HG03159 (cell line): ENCODE measurements at regions not wholly inside any gene's neighbourhood (a gene's known extent, or its start where the extent isn't known, plus 50 kb on each side); places are given as distances from the start of the nearest gene placed in this dataset.
"Not testable (repeated sequence)": the region's sequence is repeated elsewhere in the genome, so short reads cannot be mapped to it uniquely, and the experiment has no call there.

Experiments used
- ATAC-seq: cut with Tn5 transposase; IDR thresholded peaks from one replicate; pipeline ENCODE4 v1.9.1; 2021; ENCODE audit warnings: mild to moderate bottlenecking, moderate library complexity; ENCODE audit not compliant: unreplicated experiment

GRCh38 chr5:108472237-108472636 is 90.3 kb upstream of the FBXL17 start:
- ATAC-seq = no peak

- ATAC-seq = no peak
Observed at GRCh38 chr5:108467563-108467962, 85.7 kb upstream of the FBXL17 start.

GRCh38 chr5:108461628-108462367 is 79.9 kb upstream of the FBXL17 start:
- ATAC-seq = no peak

- no peak for ATAC-seq
Observed at GRCh38 chr5:108459769-108460168, 77.9 kb upstream of the FBXL17 start.

DNA sequence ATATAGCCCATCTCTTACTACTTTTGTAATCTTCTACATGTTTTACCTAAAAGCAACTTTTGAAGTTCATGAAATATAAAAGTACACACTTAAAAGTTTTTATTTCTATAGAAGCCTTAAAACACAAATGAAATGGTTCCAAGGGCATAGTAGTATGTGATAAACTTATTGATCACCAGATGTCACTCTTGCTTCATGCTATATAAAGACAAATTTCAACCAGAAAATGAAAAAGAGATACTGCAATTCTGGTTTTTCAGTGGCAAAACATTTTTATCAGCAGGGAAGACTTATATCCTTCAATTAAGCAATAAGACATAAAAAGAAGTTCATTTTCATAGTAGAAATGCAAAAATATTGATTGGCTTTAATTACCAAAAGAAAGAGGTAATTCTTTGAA is 69.4 kb upstream of the FBXL17 start:
- no peak for ATAC-seq

DNA sequence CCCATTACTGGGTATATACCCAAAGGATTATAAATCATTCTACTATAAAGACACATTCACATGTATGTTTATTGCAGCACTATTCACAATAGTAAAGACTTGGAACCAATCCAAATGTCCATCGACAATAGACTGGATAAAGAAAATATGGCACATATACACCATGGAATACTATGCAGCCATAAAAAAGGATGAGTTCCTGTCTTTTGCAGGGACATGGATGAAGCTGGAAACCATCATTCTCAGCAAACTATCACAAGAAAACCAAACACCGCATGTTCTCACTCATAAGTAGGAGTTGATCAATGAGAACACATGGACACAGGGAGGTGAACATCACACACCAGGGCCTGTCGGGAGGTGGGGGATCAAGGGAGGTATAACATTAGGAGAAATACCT is 62.2 kb upstream of the FBXL17 start:
- not testable (repeated sequence) for ATAC-seq

DNA sequence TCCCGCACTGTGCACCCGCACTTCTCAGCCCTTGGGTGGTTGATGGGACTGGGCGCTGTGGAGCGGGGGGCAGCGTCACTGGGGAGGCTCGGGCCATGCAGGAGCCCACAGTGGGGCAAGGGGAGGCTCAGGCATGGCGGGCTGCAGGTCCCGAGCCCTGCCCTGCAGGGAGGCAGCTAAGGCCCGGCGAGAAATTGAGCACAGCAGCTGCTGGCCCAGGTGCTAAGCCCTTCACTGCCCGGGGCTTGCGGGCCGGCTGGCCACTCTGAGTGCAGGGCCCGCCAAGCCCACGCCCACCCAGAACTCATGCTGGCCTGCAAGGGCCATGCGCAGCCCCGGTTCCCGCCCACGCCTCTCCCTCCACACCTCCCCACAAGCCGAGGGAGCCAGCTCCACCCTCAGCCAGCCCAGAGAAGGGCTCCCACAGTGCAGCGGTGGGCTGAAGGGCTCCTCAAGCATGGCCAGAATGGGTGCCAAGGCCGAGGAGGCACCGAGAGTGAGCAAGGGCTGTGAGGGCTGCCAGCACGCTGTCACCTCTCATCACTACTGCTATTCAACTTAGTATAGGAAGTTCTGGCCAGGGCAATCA is 60.3 kb upstream of the FBXL17 start:
- not testable (repeated sequence) for ATAC-seq

DNA sequence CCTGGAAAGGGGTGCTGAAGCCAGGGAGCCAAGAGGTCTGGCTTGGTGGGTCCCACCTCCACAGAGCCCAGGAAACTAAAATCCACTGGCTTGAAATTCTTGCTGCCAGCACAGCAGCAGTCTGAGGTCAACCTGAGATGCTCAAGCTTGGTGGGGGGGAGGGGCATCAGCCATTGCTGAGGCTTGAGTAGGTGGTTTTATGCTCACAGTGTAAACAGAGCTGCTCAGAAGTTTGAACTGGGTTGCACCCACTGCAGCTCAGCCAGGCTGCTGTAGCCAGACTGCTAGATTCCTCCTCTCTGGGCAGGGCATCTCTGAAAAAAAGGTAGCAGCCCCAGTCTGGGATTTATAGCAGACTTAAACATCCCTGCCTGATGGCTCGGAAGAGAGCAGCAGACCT is 55.5 kb upstream of the FBXL17 start:
- no peak for ATAC-seq

- ATAC-seq = no peak
Observed at GRCh38 chr5:108436696-108437095, 54.8 kb upstream of the FBXL17 start.

DNA sequence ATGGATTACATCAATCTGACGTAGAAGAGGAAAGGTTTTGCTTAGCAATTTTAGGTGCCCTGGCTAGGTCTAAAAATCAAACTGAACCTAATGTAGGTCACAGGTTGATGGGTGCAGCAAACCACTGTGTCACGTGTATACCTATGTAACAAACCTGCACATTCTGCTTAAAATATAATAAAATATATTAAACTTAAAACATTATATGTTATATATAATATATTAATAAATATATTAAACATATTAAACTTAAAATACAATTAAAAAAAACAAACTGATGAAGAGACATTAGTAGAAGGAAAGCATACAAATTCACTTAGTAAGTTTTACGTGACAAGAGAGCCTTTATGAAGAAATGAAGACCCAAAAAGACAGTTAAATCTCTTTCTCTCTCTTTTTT is 51.7 kb upstream of the FBXL17 start:
- ATAC-seq = no peak

DNA sequence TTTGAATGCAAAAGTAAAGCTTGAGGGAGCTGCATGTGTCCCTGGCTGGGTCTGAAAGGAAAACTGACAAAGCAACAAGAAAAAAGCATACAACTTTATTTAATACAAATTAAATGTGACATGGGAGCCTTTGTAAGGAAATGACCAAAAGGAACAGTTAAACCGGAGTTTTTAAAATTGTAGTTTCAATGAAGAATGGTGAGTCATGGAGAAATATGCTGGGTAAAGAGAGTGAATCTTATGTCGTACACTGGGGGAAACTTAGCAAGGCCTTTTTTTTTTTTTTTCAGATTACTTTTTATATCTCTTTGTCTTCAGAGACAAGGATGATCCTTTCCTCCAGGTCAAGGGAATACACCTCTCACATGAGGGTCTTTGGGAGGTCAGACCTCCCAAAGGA is 50.1 kb upstream of the FBXL17 start:
- no peak for ATAC-seq
